H1 (cell line): ENCODE measurements at regions not wholly inside any gene's neighbourhood (a gene's known extent, or its start where the extent isn't known, plus 50 kb on each side); places are given as distances from the start of the nearest gene placed in this dataset.

Experiments
- CTCF ChIA-PET: fragments of 300-600 bp; sonication (Branson Sonifier 250); formaldehyde crosslinking; loops from one replicate; lab custom pipeline; 2021; ENCODE audit not compliant: partially characterized antibody; lab: Charles Lee
- POLR2A ChIA-PET: fragments of 300-600 bp; sonication (Branson Sonifier 250); formaldehyde crosslinking; loops from one replicate; lab custom pipeline; 2021; ENCODE audit warnings: inconsistent platforms; ENCODE audit not compliant: partially characterized antibody; lab: Charles Lee
- DNase-seq, 2 experiments: peaks; one replicate each; pipeline versions ENCODE4 v3.0.0 to v3.0.0-alpha.2; 2010 to 2022; ENCODE audit warnings: low spot score in 2 of 2, low read depth in 1 of 2, mixed read lengths in 1 of 2
- FAIRE-seq: peaks from 2 replicates; lab custom pipeline; 2011; peaks lifted over from hg19 to GRCh38; lab: Jason Lieb, UNC
- H2AFZ ChIP-seq: 2 replicates; pipeline ENCODE4 v1.8.1; 2012; ENCODE audit warnings: low read length, inconsistent platforms
- H2AK5ac ChIP-seq: 2 replicates; pipeline ENCODE4 v1.6.1; 2013; ENCODE audit warnings: low read depth, low read length
- H2BK120ac ChIP-seq: replicated peaks from 2 replicates; pipeline ENCODE3; 2013; ENCODE audit warnings: low read depth, low read length, inconsistent platforms
- H2BK12ac ChIP-seq: 2 replicates; pipeline ENCODE4 v1.6.1; 2013; ENCODE audit warnings: low read depth, low read length
- H2BK15ac ChIP-seq: 2 replicates; pipeline ENCODE4 v1.6.1; 2013; ENCODE audit warnings: low read length
- H2BK20ac ChIP-seq: 2 replicates; pipeline ENCODE4 v1.6.1; 2013; ENCODE audit warnings: low read length
- H2BK5ac ChIP-seq: 2 replicates; pipeline ENCODE4 v1.6.1; 2013; ENCODE audit warnings: low read depth, low read length
- H3K14ac ChIP-seq: 2 replicates; pipeline ENCODE4 v1.6.1; 2013; ENCODE audit warnings: inconsistent platforms; ENCODE audit not compliant: insufficient read length
- H3K18ac ChIP-seq: 2 replicates; pipeline ENCODE4 v1.6.1; 2013; ENCODE audit warnings: low read length; ENCODE audit errors: extremely low read depth
- H3K23ac ChIP-seq: 2 replicates; pipeline ENCODE4 v1.6.1; 2013; ENCODE audit warnings: inconsistent platforms; ENCODE audit not compliant: insufficient read length
- H3K23me2 ChIP-seq: 2 replicates; pipeline ENCODE4 v1.6.1; 2013; ENCODE audit warnings: low read depth, low read length
- H3K27ac ChIP-seq: 2 replicates; pipeline ENCODE4 v1.6.1; 2011; ENCODE audit warnings: low read depth, low read length, inconsistent platforms
- H3K27me3 ChIP-seq, 4 experiments: replicated peaks in 1 of 4; 1 replicate in 1 of 4; 2 replicates in 3 of 4; pipeline versions ENCODE4 v1.6.1 to v1.8.1; 2011 to 2013; ENCODE audit warnings: low read length in 3 of 4, mild to moderate bottlenecking in 3 of 4, inconsistent platforms in 2 of 4, mixed read lengths in 2 of 4, moderate library complexity in 1 of 4; ENCODE audit not compliant: control insufficient read depth in 3 of 4, insufficient read depth in 3 of 4; ENCODE audit errors: extremely low read depth in 1 of 4
- H3K36me3 ChIP-seq, 4 experiments: 2 replicates each; pipeline versions ENCODE4 v1.6.1 to v1.8.1; 2011 to 2013; ENCODE audit warnings: mild to moderate bottlenecking in 4 of 4, low read length in 3 of 4, moderate library complexity in 2 of 4, control low read depth in 1 of 4, inconsistent platforms in 1 of 4; ENCODE audit not compliant: insufficient read depth in 4 of 4, control insufficient read depth in 2 of 4
- H3K4ac ChIP-seq: replicated peaks from 2 replicates; pipeline ENCODE3; 2013; ENCODE audit warnings: low read length, low read depth, mixed read lengths, inconsistent platforms; ENCODE audit not compliant: insufficient read length
- H3K4me1 ChIP-seq, 4 experiments: replicated peaks in 1 of 4; 1 replicate in 1 of 4; 2 replicates in 3 of 4; pipeline versions ENCODE4 v1.6.1 to v1.8.1; 2011 to 2013; ENCODE audit warnings: low read length in 3 of 4, inconsistent platforms in 2 of 4, mixed read lengths in 1 of 4; ENCODE audit not compliant: insufficient read depth in 4 of 4, control insufficient read depth in 3 of 4
- H3K4me2 ChIP-seq, 2 experiments: 2 replicates each; pipeline versions ENCODE4 v1.6.1 to v1.8.1; 2011 to 2013; ENCODE audit warnings: low read depth in 2 of 2, low read length in 2 of 2, control low read depth in 1 of 2, inconsistent platforms in 1 of 2, mild to moderate bottlenecking in 1 of 2; ENCODE audit not compliant: insufficient read depth in 1 of 2
- H3K4me3 ChIP-seq, 4 experiments: fragments of 200-600, 300-600 bp in 1 of 4; sonication (generic), shearing (Covaris generic), sonication (Bioruptor Twin) in 1 of 4; 2 replicates each; pipeline versions ENCODE4 v1.5.1 to v1.8.1; 2011 to 2016; ENCODE audit warnings: low read length in 4 of 4, low read depth in 3 of 4, control low read depth in 2 of 4, inconsistent platforms in 2 of 4, mild to moderate bottlenecking in 2 of 4, mixed read lengths in 1 of 4, moderate library complexity in 1 of 4; ENCODE audit not compliant: insufficient read depth in 2 of 4; ENCODE audit errors: extremely low read depth in 1 of 4
- H3K56ac ChIP-seq: replicated peaks from 2 replicates; pipeline ENCODE3; 2013; ENCODE audit warnings: low read depth, mild to moderate bottlenecking, mixed read lengths, low read length, inconsistent platforms; ENCODE audit not compliant: insufficient read length
- H3K79me1 ChIP-seq: 2 replicates; pipeline ENCODE4 v1.6.1; 2013; ENCODE audit warnings: low read depth, low read length, control low read depth
- H3K79me2 ChIP-seq, 2 experiments: 2 replicates each; pipeline versions ENCODE4 v1.6.1 to v1.8.1; 2012 to 2013; ENCODE audit warnings: low read length in 2 of 2, mild to moderate bottlenecking in 2 of 2, inconsistent platforms in 1 of 2; ENCODE audit not compliant: insufficient read depth in 2 of 2, control insufficient read depth in 1 of 2
- H3K9ac ChIP-seq, 4 experiments: replicated peaks in 1 of 4; 1 replicate in 1 of 4; 2 replicates in 3 of 4; pipeline versions ENCODE4 v1.6.1 to v1.8.1; 2011 to 2013; ENCODE audit warnings: low read depth in 3 of 4, low read length in 3 of 4, control low read depth in 2 of 4, mild to moderate bottlenecking in 2 of 4, moderate library complexity in 2 of 4, inconsistent platforms in 1 of 4; ENCODE audit errors: extremely low read depth in 1 of 4
- H3K9me3 ChIP-seq, 2 experiments: 2 replicates each; pipeline versions ENCODE4 v1.6.1 to v1.8.1; 2012 to 2013; ENCODE audit warnings: mild to moderate bottlenecking in 2 of 2, moderate library complexity in 2 of 2, control low read depth in 1 of 2, inconsistent platforms in 1 of 2, low read depth in 1 of 2, low read length in 1 of 2, mixed read lengths in 1 of 2; ENCODE audit not compliant: insufficient read depth in 2 of 2
- H4K20me1 ChIP-seq, 2 experiments: replicated peaks in 1 of 2; 2 replicates each; pipeline versions ENCODE3 to v1.8.1; 2011 to 2013; ENCODE audit warnings: inconsistent platforms in 2 of 2, low read length in 2 of 2, mild to moderate bottlenecking in 1 of 2; ENCODE audit not compliant: insufficient read depth in 2 of 2, control insufficient read depth in 1 of 2
- H4K5ac ChIP-seq: 2 replicates; pipeline ENCODE4 v1.6.1; 2013; ENCODE audit warnings: low read length, low read depth, mixed read lengths, inconsistent platforms; ENCODE audit not compliant: insufficient read length
- H4K8ac ChIP-seq: 2 replicates; pipeline ENCODE4 v1.8.0; 2013; ENCODE audit warnings: mild to moderate bottlenecking, moderate library complexity, low read length, inconsistent platforms; ENCODE audit not compliant: insufficient read depth; ENCODE audit errors: extremely low read depth
- H4K91ac ChIP-seq: replicated peaks from 2 replicates; pipeline ENCODE3; 2013; ENCODE audit warnings: low read length, mixed read lengths, inconsistent platforms; ENCODE audit not compliant: insufficient read length
- BRCA1 ChIP-seq: IDR thresholded peaks from 2 replicates; pipeline ENCODE4 v1.6.1; 2012; ENCODE audit warnings: low read depth, low read length, improper control_type of control experiment
- CHD1 ChIP-seq: IDR thresholded peaks from 2 replicates; pipeline ENCODE4 v1.6.1; 2012; ENCODE audit warnings: low read depth, low read length, improper control_type of control experiment
- CTBP2 ChIP-seq: IDR thresholded peaks from 2 replicates; pipeline ENCODE4 v1.7.0; 2011; ENCODE audit warnings: borderline replicate concordance, mild to moderate bottlenecking, moderate library complexity, mixed read lengths, low read length; ENCODE audit not compliant: insufficient read depth, insufficient read length
- FOSL1 ChIP-seq: IDR thresholded peaks from 2 replicates; pipeline ENCODE4 v1.6.1; 2011; ENCODE audit warnings: mild to moderate bottlenecking, low read depth, low read length, moderate library complexity; ENCODE audit not compliant: insufficient read depth
- JUND ChIP-seq: IDR thresholded peaks from 2 replicates; pipeline ENCODE4 v1.6.1; 2011; ENCODE audit warnings: mild to moderate bottlenecking, improper control_type of control experiment, low read length
- USF2 ChIP-seq: IDR thresholded peaks from 2 replicates; pipeline ENCODE4 v1.6.1; 2011; ENCODE audit warnings: low read length, improper control_type of control experiment
- ZNF274 ChIP-seq: IDR thresholded peaks from 2 replicates; pipeline ENCODE4 v1.7.0; 2012; ENCODE audit warnings: low read length, borderline replicate concordance; ENCODE audit errors: extremely low read depth
- WGBS, 2 experiments: shearing (Covaris generic) in 1 of 2; methylation state at CpG; one replicate each; pipeline versions ENCODE4 v1.1.6 to v1.1.7; 2013 to 2015; ENCODE audit warnings: low lambda C conversion rate in 2 of 2, mixed read lengths in 2 of 2, inconsistent platforms in 1 of 2, low coverage in 1 of 2, missing lambda C conversion rate in 1 of 2; ENCODE audit not compliant: insufficient replicate concordance in 2 of 2, insufficient coverage in 1 of 2, insufficient read length in 1 of 2; ENCODE audit errors: extremely low coverage in 1 of 2, missing lambda C conversion rate in 1 of 2; 5-methylcytosine and 5-hydroxymethylcytosine counted together

DNA sequence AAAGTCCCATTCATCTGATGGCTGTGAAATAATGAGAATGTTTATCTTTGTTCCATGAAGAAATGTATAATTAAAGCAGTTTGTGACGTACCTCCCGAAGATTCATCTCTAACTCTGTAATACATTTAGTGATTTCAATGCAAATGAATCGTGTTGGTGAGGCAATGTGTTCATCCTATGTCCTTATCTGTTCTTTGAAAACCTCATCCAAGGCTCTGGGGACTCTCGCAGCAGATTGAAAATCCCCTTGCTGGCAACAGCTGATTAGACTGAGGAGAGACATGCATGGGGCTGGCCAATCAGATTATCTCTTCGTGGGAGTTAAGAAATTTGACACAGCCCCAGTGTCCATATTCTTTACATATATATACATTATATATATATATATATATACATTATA, 1095.4 kb upstream of the EEF2KMT start:
- H3K9ac ChIP-seq, result no peak overlapping the region
- FAIRE-seq (no peak), DNase-seq (no peak)
- H2BK15ac ChIP-seq, result no peak overlapping the region
- H3K79me2 ChIP-seq, result no peaks in the 10 kb centered on the region
- H3K79me1 ChIP-seq, result no peaks in the 10 kb centered on the region
- H3K23ac ChIP-seq, result no peak overlapping the region
- peaks cover 5 to 23% (median 20%) of the 10 kb centered on the region in 4 experiments; a peak in 5 of 7 replicates for H3K4me1 ChIP-seq
- no peak overlapping the region for H4K91ac ChIP-seq
- no peak overlapping the region for H3K56ac ChIP-seq
- no peaks in the 10 kb centered on the region for H3K23me2 ChIP-seq
- H2BK120ac ChIP-seq, result no peak overlapping the region
- H2BK12ac ChIP-seq, result no peak overlapping the region
- H2AK5ac ChIP-seq, result no peak overlapping the region
- POLR2A ChIA-PET, result no interaction called here
- no peak overlapping the region for H2BK20ac ChIP-seq
- H3K27ac ChIP-seq, result no peak overlapping the region
- H3K4me3 ChIP-seq, result no peak overlapping the region
- CTCF ChIA-PET, result interaction anchor here (1.6 to 1.8 kb wide), 2 partner anchors 14 to 112 kb away, joined by 3 to 4 read pairs; no protein-coding TSS in a partner anchor
- WGBS, 2 experiments, result 98% methylated on average over 5 of the region's 5 CpGs; no CpG with 5 or more reads in 1 of the 2 experiments
- no peak overlapping the region for H3K18ac ChIP-seq
- H4K20me1 ChIP-seq, result no peaks in the 10 kb centered on the region
- no peak overlapping the region for H3K14ac ChIP-seq
- H3K4me2 ChIP-seq, result no peak overlapping the region; a peak in 1 of 4 replicates
- no peak overlapping the region for H3K4ac ChIP-seq
- no peak overlapping the region for H4K8ac ChIP-seq
- no peaks in the 10 kb centered on the region for H3K9me3 ChIP-seq
- H3K27me3 ChIP-seq, result no peaks in the 10 kb centered on the region
- H2AFZ ChIP-seq, result no peak overlapping the region
- no peak overlapping the region for H2BK5ac ChIP-seq
- TF ChIP-seq CTBP2 (no peak), FOSL1 (no peak), CHD1 (no peak), USF2 (no peak), ZNF274 (no peak), JUND (no peak), BRCA1 (no peak)
- TF ChIP-seq, all 59 proteins: peak for 0
- Histone ChIP-seq H3K36me3 (no peaks in the 10 kb centered on the region), H4K5ac (no peak overlapping the region)
